Adrenal gland (tissue), 5 donors: ENCODE measurements at regions not wholly inside any gene's neighbourhood (a gene's known extent, or its start where the extent isn't known, plus 50 kb on each side); places are given as distances from the start of the nearest gene placed in this dataset.

Experiments
- CTCF ChIP-seq, 6 experiments: fragments of 450-650 bp in 4 of 6; fragments of 200-600 bp in 2 of 6; sonication (generic) in 1 of 6; IDR thresholded peaks; 1 replicate in 5 of 6; 2 replicates in 1 of 6; pipeline versions ENCODE4 v1.5.1 to v1.8.0; 2016 to 2021; ENCODE audit warnings: antibody characterized with exemption in 6 of 6, mild to moderate bottlenecking in 2 of 6, moderate library complexity in 1 of 6
- POLR2A ChIP-seq, 2 donors: fragments of 450-650 bp; IDR thresholded peaks; one replicate each; pipeline ENCODE4 v1.6.1; 2017; ENCODE audit warnings: antibody characterized with exemption in 2 of 2, mild to moderate bottlenecking in 2 of 2, moderate library complexity in 1 of 2
- donor health status: DM: no; HTN: no; CAD: no.

DNA sequence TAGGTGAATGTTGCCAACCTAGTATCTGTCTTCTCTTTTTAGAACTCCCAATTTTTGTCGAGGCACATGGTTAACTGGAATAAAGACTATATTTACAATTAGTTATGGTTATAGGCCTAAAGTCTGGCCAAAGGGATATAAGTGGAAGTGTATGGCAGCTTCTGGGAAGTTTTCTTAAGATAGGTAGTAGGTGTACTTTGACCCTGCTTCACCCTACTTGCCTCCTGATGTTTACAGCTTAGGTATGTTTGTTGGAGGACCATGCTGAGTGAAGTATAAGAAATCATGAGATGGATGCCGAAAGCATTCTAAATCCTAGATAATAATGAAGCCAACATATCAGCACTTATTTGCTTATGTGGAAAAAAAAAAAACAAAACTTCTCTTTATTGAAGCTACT lies 272.1 kb downstream of the S1PR1 start:
- TF ChIP-seq CTCF (IDR thresholded peaks at IDR 0.05) (no peak), POLR2A (IDR thresholded peaks at IDR 0.05) (no peak)
